ENCODE measurements at regions not wholly inside any gene's neighbourhood (a gene's known extent, or its start where the extent isn't known, plus 50 kb on each side); places are given as distances from the start of the nearest gene placed in this dataset.

DNA sequence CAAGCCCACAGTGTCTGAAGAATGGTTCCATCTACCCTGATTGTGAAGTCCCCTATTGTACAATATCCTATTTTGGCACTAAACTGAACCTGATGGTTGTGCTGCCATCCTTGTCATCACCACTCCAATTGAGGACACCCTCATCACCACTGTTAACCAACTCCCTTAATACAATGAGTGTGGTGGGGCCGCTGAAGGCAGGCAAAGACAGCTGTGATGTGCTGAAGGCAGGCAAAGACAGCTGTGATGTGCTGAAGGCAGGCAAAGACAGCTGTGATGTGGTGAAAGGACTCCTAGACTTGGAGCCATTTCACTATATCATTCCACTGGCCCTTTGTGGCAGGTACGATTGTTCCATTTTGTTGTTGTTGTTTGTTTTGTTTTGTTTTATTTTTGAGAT, 481.6 kb downstream of the SOX6 start:
- CTCF ChIA-PET: interaction anchor here (1.1 to 2.1 kb wide), 2 partner anchors 15 to 18 kb away, joined by 3 to 7 read pairs; no protein-coding TSS in a partner anchor
- DNase-seq (ENCODE audit: extremely low spot score): no peak

DNA sequence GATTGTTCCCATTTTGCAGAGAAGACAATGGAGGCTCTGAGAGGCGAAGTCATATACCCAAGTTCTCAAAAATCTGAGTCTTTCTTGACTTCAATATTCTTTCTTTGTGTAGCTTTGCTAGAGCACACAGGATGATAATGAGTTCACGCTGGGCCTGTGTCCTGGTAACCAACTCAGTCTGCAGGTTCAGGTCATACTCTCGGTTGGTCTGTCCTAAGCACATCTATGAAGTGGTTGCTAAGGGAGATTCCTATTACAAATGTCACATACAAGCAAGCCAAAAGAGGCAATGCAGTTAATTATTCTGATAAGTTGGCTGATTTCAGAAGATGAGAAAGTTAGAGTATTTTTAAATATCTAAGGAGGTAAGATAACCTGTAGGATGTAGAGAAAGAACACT, 481.0 kb downstream of the SOX6 start:
- TF ChIP-seq, protein P1, sequence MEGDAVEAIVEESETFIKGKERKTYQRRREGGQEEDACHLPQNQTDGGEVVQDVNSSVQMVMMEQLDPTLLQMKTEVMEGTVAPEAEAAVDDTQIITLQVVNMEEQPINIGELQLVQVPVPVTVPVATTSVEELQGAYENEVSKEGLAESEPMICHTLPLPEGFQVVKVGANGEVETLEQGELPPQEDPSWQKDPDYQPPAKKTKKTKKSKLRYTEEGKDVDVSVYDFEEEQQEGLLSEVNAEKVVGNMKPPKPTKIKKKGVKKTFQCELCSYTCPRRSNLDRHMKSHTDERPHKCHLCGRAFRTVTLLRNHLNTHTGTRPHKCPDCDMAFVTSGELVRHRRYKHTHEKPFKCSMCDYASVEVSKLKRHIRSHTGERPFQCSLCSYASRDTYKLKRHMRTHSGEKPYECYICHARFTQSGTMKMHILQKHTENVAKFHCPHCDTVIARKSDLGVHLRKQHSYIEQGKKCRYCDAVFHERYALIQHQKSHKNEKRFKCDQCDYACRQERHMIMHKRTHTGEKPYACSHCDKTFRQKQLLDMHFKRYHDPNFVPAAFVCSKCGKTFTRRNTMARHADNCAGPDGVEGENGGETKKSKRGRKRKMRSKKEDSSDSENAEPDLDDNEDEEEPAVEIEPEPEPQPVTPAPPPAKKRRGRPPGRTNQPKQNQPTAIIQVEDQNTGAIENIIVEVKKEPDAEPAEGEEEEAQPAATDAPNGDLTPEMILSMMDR (IDR thresholded peaks at IDR 0.05; ENCODE audit: control extremely low read depth, extremely low read depth, low read depth, missing control alignments): no peak
- ChIA-PET POLR2A (no interaction called here), CTCF (interaction anchor here (2.1 kb wide), 1 partner anchor 14 kb away, joined by 7 read pairs; no protein-coding TSS in a partner anchor)
- DNase-seq (ENCODE audit: extremely low spot score): no peak

More for the DNA sequence above, 481.6 kb downstream of the SOX6 start:
- TF ChIP-seq, protein P1 (IDR thresholded peaks at IDR 0.05; ENCODE audit: control extremely low read depth, extremely low read depth, low read depth, missing control alignments): no peak
- POLR2A ChIA-PET: no interaction called here

DNA sequence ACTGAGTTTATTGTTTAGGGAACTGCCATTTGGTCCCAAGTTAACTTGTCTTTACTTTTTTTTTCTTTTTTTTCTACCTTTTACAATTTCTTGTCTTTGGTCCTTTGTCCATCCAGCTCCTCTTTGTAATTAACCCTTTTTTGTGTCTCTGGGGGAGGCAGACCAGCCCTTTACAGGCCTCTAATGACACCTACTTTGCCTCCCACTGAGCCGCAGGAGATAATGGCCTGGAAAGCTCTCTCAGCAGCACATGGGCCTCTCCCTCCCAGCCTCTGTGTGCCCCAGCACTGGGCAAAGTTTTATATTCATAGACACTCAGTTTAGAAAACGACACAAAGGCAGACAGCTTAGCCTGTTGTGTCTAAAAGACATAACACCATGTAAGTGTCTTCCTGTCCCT, 480.4 kb downstream of the SOX6 start:
- TF ChIP-seq, protein P1 (IDR thresholded peaks at IDR 0.05; ENCODE audit: control extremely low read depth, extremely low read depth, low read depth, missing control alignments): no peak
- ChIA-PET POLR2A (no interaction called here), CTCF (interaction anchor here (2.1 kb wide), 1 partner anchor 14 kb away, joined by 7 read pairs; no protein-coding TSS in a partner anchor)
- no peak for DNase-seq (ENCODE audit: extremely low spot score)

DNA sequence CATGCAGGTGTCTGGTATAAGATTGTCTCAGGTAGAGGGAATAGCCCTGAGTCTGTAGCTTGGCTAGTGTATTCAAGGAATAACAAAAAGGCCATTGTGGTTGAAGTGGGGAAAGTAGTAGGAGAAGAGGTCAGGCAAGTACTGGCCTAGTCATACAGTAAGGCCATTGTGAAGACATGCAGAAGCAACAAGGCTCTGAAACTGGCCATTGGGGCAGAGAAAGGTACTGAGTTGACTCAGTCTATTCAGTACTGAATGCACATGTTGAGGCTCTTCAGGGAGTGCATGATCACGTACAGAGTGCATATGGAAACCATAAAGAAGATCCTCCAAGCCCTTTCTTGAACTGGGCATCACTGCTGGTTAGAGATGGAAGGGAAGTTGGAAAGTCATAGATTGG, 477.6 kb downstream of the SOX6 start:
- DNase-seq (ENCODE audit: extremely low spot score): no peak
- ChIA-PET POLR2A (no interaction called here), CTCF (no interaction called here)
- TF ChIP-seq, protein P1 (IDR thresholded peaks at IDR 0.05; ENCODE audit: control extremely low read depth, extremely low read depth, low read depth, missing control alignments): no peak

DNA sequence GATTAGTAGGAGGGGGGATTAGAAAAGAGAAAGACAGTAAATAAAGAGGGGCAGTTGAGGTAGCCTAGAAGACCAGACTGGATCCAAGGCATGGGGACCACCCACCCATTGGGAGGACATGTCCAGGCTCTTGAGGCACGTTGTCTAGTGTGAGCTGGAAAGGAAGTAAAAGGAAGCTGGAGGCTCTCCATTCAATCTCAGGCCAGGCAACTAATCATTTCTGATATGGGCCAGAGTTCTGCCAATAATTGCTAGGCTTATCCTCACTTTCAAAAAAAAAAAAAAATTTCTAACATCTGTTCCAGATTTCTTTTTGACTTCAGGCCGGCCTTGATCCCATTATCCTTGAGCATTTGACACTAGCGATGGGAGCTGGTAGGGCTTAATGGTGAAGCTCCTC, 476.1 kb downstream of the SOX6 start:
- TF ChIP-seq, protein P1 (IDR thresholded peaks at IDR 0.05; ENCODE audit: control extremely low read depth, extremely low read depth, low read depth, missing control alignments): no peak
- ChIA-PET CTCF (interaction anchor here (0.7 to 1.3 kb wide), 3 partner anchors 10 to 54 kb away, joined by 3 to 4 read pairs (median 3); no protein-coding TSS in a partner anchor), POLR2A (no interaction called here)
- DNase-seq (ENCODE audit: extremely low spot score): no peak

DNA sequence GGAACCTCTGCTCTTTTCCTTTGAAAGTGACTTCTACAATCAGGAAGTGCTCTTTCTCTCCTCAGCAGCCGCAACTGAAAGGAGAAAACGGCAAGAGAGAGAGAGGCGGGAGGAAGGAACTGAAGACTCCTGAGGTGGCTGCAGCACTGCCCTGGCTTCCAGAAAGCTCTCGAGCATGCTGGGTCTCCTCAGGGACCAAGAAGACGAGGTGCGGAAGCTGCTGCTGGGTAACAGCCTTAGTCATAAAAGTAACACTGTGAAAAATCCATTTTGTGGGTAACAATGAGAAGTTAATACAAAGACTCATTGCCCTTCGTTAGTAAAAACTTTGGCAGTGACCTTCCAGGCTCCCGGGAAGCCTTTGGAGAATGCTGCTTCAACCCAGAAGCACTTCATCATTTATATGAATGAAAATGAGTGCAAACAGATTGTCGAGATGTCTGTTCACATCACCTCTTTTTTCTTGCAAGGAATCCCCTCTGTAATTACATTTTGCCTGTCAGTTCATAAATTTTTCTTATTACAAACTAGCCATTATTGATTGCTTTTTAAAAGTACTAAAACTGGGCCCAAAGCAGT, 473.4 kb downstream of the SOX6 start:
- ChIA-PET POLR2A (no interaction called here), CTCF (interaction anchor here (1.3 kb wide), 1 partner anchor 64 kb away, joined by 3 read pairs; no protein-coding TSS in a partner anchor)
- no peak for DNase-seq (ENCODE audit: extremely low spot score)
- TF ChIP-seq, protein P1 (IDR thresholded peaks at IDR 0.05; ENCODE audit: control extremely low read depth, extremely low read depth, low read depth, missing control alignments): no peak
